Limb (tissue), 2 donors: ENCODE measurements at regions not wholly inside any gene's neighbourhood (a gene's known extent, or its start where the extent isn't known, plus 50 kb on each side); places are given as distances from the start of the nearest gene placed in this dataset.
"Not testable (repeated sequence)": the region's sequence is repeated elsewhere in the genome, so short reads cannot be mapped to it uniquely, and the experiment has no call there.

Source experiments
- DNase-seq, 2 donors: peaks; one replicate each; pipeline ENCODE4 v3.0.0-alpha.2; 2016; ENCODE audit errors: extremely low spot score in 2 of 2

- DNase-seq, result not testable (repeated sequence)
These were observed 387.9 kb downstream of the TMEM121 start for GRCh38 chr14:105914281-105914680.

GRCh38 chr14:105914738-105915385 lies 388.5 kb downstream of the TMEM121 start:
- DNase-seq, result no peak

GRCh38 chr14:105915546-105915945 lies 389.2 kb downstream of the TMEM121 start:
- not testable (repeated sequence) for DNase-seq

GRCh38 chr14:105917136-105917932 lies 391.0 kb downstream of the TMEM121 start:
- DNase-seq, result not testable (repeated sequence)

GRCh38 chr14:105917933-105918436 lies 391.6 kb downstream of the TMEM121 start:
- no peak for DNase-seq

- DNase-seq, result no peak
These were observed 392.3 kb downstream of the TMEM121 start for GRCh38 chr14:105918496-105919262.

GRCh38 chr14:105919458-105920150 lies 393.2 kb downstream of the TMEM121 start:
- no peak for DNase-seq

GRCh38 chr14:105920151-105920700 lies 393.8 kb downstream of the TMEM121 start:
- not testable (repeated sequence) for DNase-seq

GRCh38 chr14:105920803-105921755 lies 394.7 kb downstream of the TMEM121 start:
- not testable (repeated sequence) for DNase-seq

GRCh38 chr14:105921781-105922180 lies 395.4 kb downstream of the TMEM121 start:
- DNase-seq, result not testable (repeated sequence)

- DNase-seq, result not testable (repeated sequence)
These were observed 397.3 kb downstream of the TMEM121 start for GRCh38 chr14:105923520-105924191.

- DNase-seq, result no peak
These were observed 398.7 kb downstream of the TMEM121 start for GRCh38 chr14:105924951-105925591.

GRCh38 chr14:105925615-105926372 lies 399.4 kb downstream of the TMEM121 start:
- no peak for DNase-seq

GRCh38 chr14:105926373-105927095 lies 400.2 kb downstream of the TMEM121 start:
- DNase-seq, result peak in 1 of 2 donors; percentile 13

- DNase-seq, result no peak
These were observed 401.0 kb downstream of the TMEM121 start for GRCh38 chr14:105927096-105928060.
